Stomach (tissue), 8 donors: ENCODE measurements at regions not wholly inside any gene's neighbourhood (a gene's known extent, or its start where the extent isn't known, plus 50 kb on each side); places are given as distances from the start of the nearest gene placed in this dataset.

ENCODE experiments used
- DNase-seq, 2 donors: peaks; one replicate each; pipeline versions ENCODE4 v3.0.0 to v3.0.0-alpha.2; 2013 to 2019
- H3K27ac ChIP-seq, 5 donors: fragments of 200-600 bp in 4 of 5; sonication (generic) in 4 of 5; one replicate each; pipeline ENCODE4 v1.5.1; 2013 to 2019; ENCODE audit warnings: mild to moderate bottlenecking in 1 of 5, moderate library complexity in 1 of 5
- H3K27me3 ChIP-seq, 3 donors: fragments of 200-600 bp; sonication (generic); one replicate each; pipeline ENCODE4 v1.5.1; 2017 to 2019; ENCODE audit warnings: mixed run types in 1 of 3
- H3K36me3 ChIP-seq, 4 donors: fragments of 200-600 bp; sonication (generic); 1 replicate in 3 of 4; 2 replicates in 1 of 4; pipeline ENCODE4 v1.5.1; 2016 to 2019
- H3K4me1 ChIP-seq, 4 donors: fragments of 200-600 bp; sonication (generic); one replicate each; pipeline ENCODE4 v1.5.1; 2016 to 2019
- H3K4me3 ChIP-seq, 4 donors: fragments of 200-600 bp; sonication (generic) in 3 of 4; one replicate each; pipeline ENCODE4 v1.5.1; 2016 to 2019; ENCODE audit warnings: mild to moderate bottlenecking in 1 of 4
- H3K9me3 ChIP-seq, 4 donors: fragments of 200-600 bp; sonication (generic); one replicate each; pipeline ENCODE4 v1.5.1; 2016 to 2019
- CTCF ChIP-seq, 7 experiments: fragments of 450-650 bp in 4 of 7; fragments of 200-600 bp in 3 of 7; sonication (generic) in 3 of 7; IDR thresholded peaks; one replicate each; pipeline ENCODE4 v1.5.1; 2016 to 2019; ENCODE audit warnings: antibody characterized with exemption in 7 of 7, control low read depth in 2 of 7, mild to moderate bottlenecking in 1 of 7
- EP300 ChIP-seq: sonication (generic); formaldehyde crosslinking; IDR thresholded peaks from one replicate; pipeline ENCODE4 v1.6.1; 2017; ENCODE audit warnings: antibody characterized with exemption
- POLR2A ChIP-seq, 4 donors: fragments of 450-650 bp; IDR thresholded peaks; one replicate each; pipeline ENCODE4 v1.6.1; 2016; ENCODE audit warnings: antibody characterized with exemption in 4 of 4, control low read depth in 2 of 4, mild to moderate bottlenecking in 1 of 4, moderate library complexity in 1 of 4
- POLR2AphosphoS5 ChIP-seq, 3 donors: sonication (generic); formaldehyde crosslinking; IDR thresholded peaks; one replicate each; pipeline ENCODE4 v1.6.1; 2016; ENCODE audit warnings: antibody characterized with exemption in 3 of 3
- WGBS, 5 donors: extraction: QIAGEN DNeasy Blood & Tissue Kit in 3 of 5; methylation state at CpG; one replicate each; pipeline versions ENCODE4 v1.1.5 to v1.1.7; 2013 to 2018; 5-methylcytosine and 5-hydroxymethylcytosine counted together
- intact Hi-C: fragments of 100-400 bp; cut with DNase I; formaldehyde crosslinking; loops from one replicate; pipeline ENCODE4 v1.15.1; 2023; ENCODE audit warnings: low total_unique reads
- donor health status: healthy with polysubstance abuse.
- donor health status: Bipolar disorder and iron deficiency.
- donor health status: healthy.

- 36 to 79% (median 60%) methylated on average over 1 of the region's 1 CpG for WGBS, 5 donors
- TF ChIP-seq EP300 (no peak), POLR2A (IDR thresholded peaks at IDR 0.05) (no peak), POLR2AphosphoS5 (IDR thresholded peaks at IDR 0.05) (no peak), CTCF (IDR thresholded peaks at IDR 0.05) (no peak)
- H3K4me3 ChIP-seq: no peak overlapping the region
- H3K4me1 ChIP-seq: no peaks in the 10 kb centered on the region
- H3K27me3 ChIP-seq: peaks cover 0 to 6% (median 0%) of the 10 kb centered on the region in 3 donors
- H3K9me3 ChIP-seq: peaks cover 0 to 4% (median 2%) of the 10 kb centered on the region in 4 donors
- H3K36me3 ChIP-seq: no peaks in the 10 kb centered on the region
- intact Hi-C loops: no loop called here
- DNase-seq: peak in 1 of 2 donors; percentile 5
- no peak overlapping the region for H3K27ac ChIP-seq
Observed at GRCh38 chrX:109934434-109934833, 68.5 kb upstream of the TMEM164 start.

- Histone ChIP-seq H3K4me1 (no peaks in the 10 kb centered on the region), H3K36me3 (no peaks in the 10 kb centered on the region), H3K27ac (no peak overlapping the region), H3K4me3 (no peak overlapping the region), H3K27me3 (peaks cover 0 to 6% (median 0%) of the 10 kb centered on the region in 3 donors), H3K9me3 (peaks cover 0 to under 1% (median under 1%) of the 10 kb centered on the region in 4 donors)
- DNase-seq: no peak
- TF ChIP-seq CTCF (IDR thresholded peaks at IDR 0.05) (no peak), EP300 (no peak), POLR2A (IDR thresholded peaks at IDR 0.05) (no peak), POLR2AphosphoS5 (IDR thresholded peaks at IDR 0.05) (no peak)
- WGBS, 5 donors: 47 to 77% (median 65%) methylated on average over 5 of the region's 5 CpGs
- intact Hi-C loops: no loop called here
Observed at GRCh38 chrX:109934935-109935334, 68.0 kb upstream of the TMEM164 start.

- Histone ChIP-seq H3K4me3 (no peak overlapping the region), H3K4me1 (no peaks in the 10 kb centered on the region), H3K27ac (no peak overlapping the region), H3K36me3 (no peaks in the 10 kb centered on the region), H3K9me3 (no peaks in the 10 kb centered on the region), H3K27me3 (peaks cover 0 to 6% (median 0%) of the 10 kb centered on the region in 3 donors)
- no peak for TF ChIP-seq CTCF (IDR thresholded peaks at IDR 0.05)
- TF ChIP-seq POLR2A (IDR thresholded peaks at IDR 0.05): no peak
- TF ChIP-seq EP300: no peak
- TF ChIP-seq POLR2AphosphoS5 (IDR thresholded peaks at IDR 0.05): no peak
- 72 to 91% (median 86%) methylated on average over 3 of the region's 3 CpGs for WGBS, 5 donors
- no peak for DNase-seq
- intact Hi-C loops: no loop called here
Observed at GRCh38 chrX:109936114-109936513, 66.8 kb upstream of the TMEM164 start.

- 77 to 93% (median 86%) methylated on average over 4 of the region's 4 CpGs for WGBS, 5 donors
- TF ChIP-seq EP300 (no peak), POLR2AphosphoS5 (IDR thresholded peaks at IDR 0.05) (no peak), POLR2A (IDR thresholded peaks at IDR 0.05) (no peak), CTCF (IDR thresholded peaks at IDR 0.05) (no peak)
- DNase-seq: no peak
- Histone ChIP-seq H3K36me3 (no peaks in the 10 kb centered on the region), H3K4me1 (no peaks in the 10 kb centered on the region), H3K9me3 (no peaks in the 10 kb centered on the region), H3K4me3 (no peak overlapping the region), H3K27ac (no peak overlapping the region), H3K27me3 (peaks cover 0 to 6% (median 0%) of the 10 kb centered on the region in 3 donors)
- intact Hi-C loops: no loop called here
Observed at GRCh38 chrX:109936598-109936997, 66.3 kb upstream of the TMEM164 start.
